Testis (tissue), 2 donors: ENCODE measurements at regions not wholly inside any gene's neighbourhood (a gene's known extent, or its start where the extent isn't known, plus 50 kb on each side); places are given as distances from the start of the nearest gene placed in this dataset.

ENCODE experiments used
- DNase-seq: peaks from one replicate; pipeline ENCODE4 v3.0.0-alpha.2; 2019
- H3K27ac ChIP-seq, 2 donors: fragments of 200-600 bp; sonication (generic); one replicate each; pipeline ENCODE4 v1.5.1; 2019
- H3K27me3 ChIP-seq: fragments of 200-600 bp; sonication (generic); one replicate; pipeline ENCODE4 v1.5.1; 2019
- H3K36me3 ChIP-seq: fragments of 200-600 bp; sonication (generic); one replicate; pipeline ENCODE4 v1.5.1; 2017; ENCODE audit warnings: low read depth; ENCODE audit errors: missing control alignments
- H3K4me1 ChIP-seq: fragments of 200-600 bp; sonication (generic); one replicate; pipeline ENCODE4 v1.5.1; 2019
- H3K4me3 ChIP-seq, 2 donors: fragments of 200-600 bp; sonication (generic); one replicate each; pipeline ENCODE4 v1.5.1; 2017 to 2019
- H3K9me3 ChIP-seq: fragments of 200-600 bp; sonication (generic); one replicate; pipeline ENCODE4 v1.5.1; 2017
- CTCF ChIP-seq, 3 experiments: fragments of 450-650 bp in 2 of 3; fragments of 200-600 bp in 1 of 3; sonication (generic) in 1 of 3; IDR thresholded peaks; one replicate each; pipeline ENCODE4 v1.5.1; 2016 to 2019; ENCODE audit warnings: antibody characterized with exemption in 3 of 3, mild to moderate bottlenecking in 2 of 3, moderate library complexity in 1 of 3
- POLR2A ChIP-seq: fragments of 450-650 bp; IDR thresholded peaks from one replicate; pipeline ENCODE4 v1.6.1; 2017; ENCODE audit warnings: antibody characterized with exemption, mild to moderate bottlenecking, moderate library complexity
- WGBS, 2 donors: methylation state at CpG; one replicate each; pipeline ENCODE4 v1.1.5; 2018; 5-methylcytosine and 5-hydroxymethylcytosine counted together
- intact Hi-C: fragments of 100-400 bp; cut with DNase I; formaldehyde crosslinking; loops from one replicate; pipeline ENCODE4 v1.15.1; 2023; ENCODE audit warnings: low total_unique reads

GRCh38 chr2:2881499-2881898 is 496.1 kb downstream of the EIPR1 start:
- no peak overlapping the region for H3K4me3 ChIP-seq
- no peaks in the 10 kb centered on the region for H3K36me3 ChIP-seq
- H3K27ac ChIP-seq, result no peak overlapping the region
- no peaks in the 10 kb centered on the region for H3K9me3 ChIP-seq
- TF ChIP-seq CTCF (IDR thresholded peaks at IDR 0.05) (no peak), POLR2A (no peak)
- H3K4me1 ChIP-seq, result no peaks in the 10 kb centered on the region
- no peak for DNase-seq
- intact Hi-C loops, result no loop called here
- WGBS, 2 donors, result 94 to 97% methylated on average over 5 of the region's 5 CpGs
- no peaks in the 10 kb centered on the region for H3K27me3 ChIP-seq

GRCh38 chr2:2880938-2881337 is 496.7 kb downstream of the EIPR1 start:
- no peaks in the 10 kb centered on the region for H3K4me1 ChIP-seq
- no peaks in the 10 kb centered on the region for H3K9me3 ChIP-seq
- no peaks in the 10 kb centered on the region for H3K27me3 ChIP-seq
- no peaks in the 10 kb centered on the region for H3K36me3 ChIP-seq
- H3K4me3 ChIP-seq, result no peak overlapping the region
- no peak for DNase-seq
- intact Hi-C loops, result no loop called here
- 89 to 90% methylated on average over 4 of the region's 4 CpGs for WGBS, 2 donors
- TF ChIP-seq POLR2A (no peak), CTCF (IDR thresholded peaks at IDR 0.05) (no peak)
- no peak overlapping the region for H3K27ac ChIP-seq

- Histone ChIP-seq H3K27me3 (no peaks in the 10 kb centered on the region), H3K27ac (no peak overlapping the region), H3K9me3 (no peaks in the 10 kb centered on the region), H3K4me1 (no peaks in the 10 kb centered on the region), H3K36me3 (no peaks in the 10 kb centered on the region), H3K4me3 (no peak overlapping the region)
- intact Hi-C loops, result no loop called here
- TF ChIP-seq POLR2A (no peak), CTCF (IDR thresholded peaks at IDR 0.05) (no peak)
- WGBS, 2 donors, result 36 to 47% methylated on average over 7 of the region's 7 CpGs
- DNase-seq, result no peak
Observed at GRCh38 chr2:2879781-2880180, 497.8 kb downstream of the EIPR1 start.

GRCh38 chr2:2879071-2879470 is 498.5 kb downstream of the EIPR1 start:
- intact Hi-C loops, result no loop called here
- Histone ChIP-seq H3K27me3 (no peaks in the 10 kb centered on the region), H3K4me1 (no peaks in the 10 kb centered on the region)

More at GRCh38 chr2:2879071-2879470, 498.5 kb downstream of the EIPR1 start:
- Histone ChIP-seq H3K4me3 (no peak overlapping the region), H3K9me3 (no peaks in the 10 kb centered on the region), H3K36me3 (no peaks in the 10 kb centered on the region), H3K27ac (no peak overlapping the region)
- no peak for TF ChIP-seq CTCF (IDR thresholded peaks at IDR 0.05)
- no peak for DNase-seq
